Left ventricle myocardium inferior (tissue), 1 donor: ENCODE measurements at regions not wholly inside any gene's neighbourhood (a gene's known extent, or its start where the extent isn't known, plus 50 kb on each side); places are given as distances from the start of the nearest gene placed in this dataset.

Experiments
- DNase-seq: peaks from one replicate; pipeline ENCODE4 v3.0.0-alpha.2; 2020
- H3K27ac ChIP-seq: fragments of 200-600 bp; replicated peaks from 2 replicates; pipeline ENCODE4 v1.8.0; 2021
- H3K27me3 ChIP-seq: fragments of 200-600 bp; 2 replicates; pipeline ENCODE4 v1.8.0; 2021; ENCODE audit warnings: low read depth
- H3K36me3 ChIP-seq: fragments of 200-600 bp; 2 replicates; pipeline ENCODE4 v1.8.0; 2021
- H3K4me1 ChIP-seq: fragments of 200-600 bp; 2 replicates; pipeline ENCODE4 v1.8.0; 2021
- H3K4me3 ChIP-seq: fragments of 200-600 bp; 2 replicates; pipeline ENCODE4 v1.8.0; 2021; ENCODE audit warnings: mild to moderate bottlenecking, moderate library complexity
- H3K9me3 ChIP-seq: fragments of 200-600 bp; replicated peaks from 2 replicates; pipeline ENCODE4 v1.8.0; 2021
- intact Hi-C: fragments of 100-400 bp; cut with micrococcal nuclease; formaldehyde crosslinking; loops from one replicate; pipeline ENCODE4 v1.11.0; 2022
- TF ChIP-seq, protein P1 (sequence below): fragments of 200-600 bp; IDR thresholded peaks from 2 replicates; pipeline ENCODE4 v1.8.0; 2021; ENCODE audit warnings: antibody characterized with exemption, mild to moderate bottlenecking, borderline replicate concordance
- donor health status: DM: no; HTN: yes; CAD: no; lungs with severe emphysema.

DNA sequence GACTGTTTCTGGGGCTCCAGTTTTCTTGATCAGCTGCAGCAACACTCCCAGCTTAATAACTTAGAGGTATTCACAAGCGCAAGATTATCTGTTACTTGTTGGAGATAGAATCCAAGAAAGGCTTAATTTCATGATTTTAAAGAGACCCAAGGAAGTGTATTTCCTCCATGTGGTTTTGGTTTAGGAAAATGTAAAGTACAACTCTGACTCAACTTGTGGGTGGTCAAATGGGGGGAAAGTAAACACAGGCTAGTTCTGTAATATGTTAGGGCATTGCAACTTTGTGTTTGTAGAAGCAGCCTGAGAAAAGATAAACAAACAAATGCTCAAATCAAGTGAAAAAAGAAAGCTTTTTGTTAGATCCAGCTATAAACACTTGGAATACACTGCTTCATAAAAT lies 90.1 kb upstream of the COL3A1 start:
- H3K4me3 ChIP-seq: no peak overlapping the region
- peaks cover 18% of the 10 kb centered on the region for H3K9me3 ChIP-seq
- no peaks in the 10 kb centered on the region for H3K4me1 ChIP-seq
- DNase-seq: no peak
- H3K36me3 ChIP-seq: no peaks in the 10 kb centered on the region
- H3K27me3 ChIP-seq: no peaks in the 10 kb centered on the region
- no peak overlapping the region for H3K27ac ChIP-seq
- TF ChIP-seq, protein P1, sequence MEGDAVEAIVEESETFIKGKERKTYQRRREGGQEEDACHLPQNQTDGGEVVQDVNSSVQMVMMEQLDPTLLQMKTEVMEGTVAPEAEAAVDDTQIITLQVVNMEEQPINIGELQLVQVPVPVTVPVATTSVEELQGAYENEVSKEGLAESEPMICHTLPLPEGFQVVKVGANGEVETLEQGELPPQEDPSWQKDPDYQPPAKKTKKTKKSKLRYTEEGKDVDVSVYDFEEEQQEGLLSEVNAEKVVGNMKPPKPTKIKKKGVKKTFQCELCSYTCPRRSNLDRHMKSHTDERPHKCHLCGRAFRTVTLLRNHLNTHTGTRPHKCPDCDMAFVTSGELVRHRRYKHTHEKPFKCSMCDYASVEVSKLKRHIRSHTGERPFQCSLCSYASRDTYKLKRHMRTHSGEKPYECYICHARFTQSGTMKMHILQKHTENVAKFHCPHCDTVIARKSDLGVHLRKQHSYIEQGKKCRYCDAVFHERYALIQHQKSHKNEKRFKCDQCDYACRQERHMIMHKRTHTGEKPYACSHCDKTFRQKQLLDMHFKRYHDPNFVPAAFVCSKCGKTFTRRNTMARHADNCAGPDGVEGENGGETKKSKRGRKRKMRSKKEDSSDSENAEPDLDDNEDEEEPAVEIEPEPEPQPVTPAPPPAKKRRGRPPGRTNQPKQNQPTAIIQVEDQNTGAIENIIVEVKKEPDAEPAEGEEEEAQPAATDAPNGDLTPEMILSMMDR: no peak
- intact Hi-C loops: no loop called here

DNA sequence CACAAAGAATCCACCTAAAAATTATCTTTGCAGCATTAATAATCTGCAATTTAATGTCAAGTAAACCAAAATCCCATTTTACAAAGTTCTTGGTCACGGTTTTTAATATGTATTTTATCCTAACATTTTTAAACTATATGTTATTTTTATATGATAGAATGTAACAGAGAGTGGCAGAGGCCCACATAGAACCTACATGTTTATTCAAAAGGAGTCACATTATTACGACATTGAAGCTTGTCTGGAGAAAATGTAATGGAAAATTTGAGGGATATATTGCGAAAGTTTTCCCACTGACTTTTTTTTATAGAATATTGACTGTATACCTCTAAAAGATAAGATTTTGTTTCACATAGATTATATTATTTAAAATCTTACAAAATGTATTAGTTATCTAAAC lies 89.7 kb upstream of the COL3A1 start:
- no peak overlapping the region for H3K27ac ChIP-seq

DNA sequence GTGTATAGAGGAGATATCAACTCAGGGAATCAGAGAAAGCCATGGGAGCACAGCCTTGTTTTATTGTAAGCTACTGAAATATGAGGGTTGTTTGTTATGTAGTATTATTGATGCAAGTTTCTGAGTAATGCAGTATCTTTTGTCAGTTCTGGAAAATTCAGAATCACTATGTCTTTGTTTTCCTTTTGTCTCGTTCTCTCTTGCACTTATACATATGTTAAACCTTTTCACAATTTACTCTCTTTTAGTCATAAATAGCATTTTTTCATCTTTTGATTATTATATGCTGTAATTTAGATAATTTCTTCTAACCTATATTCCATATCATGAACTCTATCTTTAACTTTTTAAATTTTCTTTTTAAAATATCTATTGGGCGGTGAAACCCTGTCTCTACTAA lies 85.0 kb upstream of the COL3A1 start:
- no peak overlapping the region for H3K27ac ChIP-seq
- no peaks in the 10 kb centered on the region for H3K27me3 ChIP-seq
- DNase-seq: no peak
- TF ChIP-seq, protein P1: no peak
- no peak overlapping the region for H3K4me3 ChIP-seq
- no peaks in the 10 kb centered on the region for H3K36me3 ChIP-seq
- H3K4me1 ChIP-seq: peaks cover 3% of the 10 kb centered on the region
- peaks cover 40% of the 10 kb centered on the region for H3K9me3 ChIP-seq
- intact Hi-C loops: no loop called here

More for the DNA sequence above, 89.7 kb upstream of the COL3A1 start:
- peaks cover 23% of the 10 kb centered on the region for H3K9me3 ChIP-seq
- no peaks in the 10 kb centered on the region for H3K27me3 ChIP-seq
- TF ChIP-seq, protein P1: no peak
- no peak overlapping the region for H3K4me3 ChIP-seq
- intact Hi-C loops: no loop called here
- H3K4me1 ChIP-seq: no peaks in the 10 kb centered on the region
- no peaks in the 10 kb centered on the region for H3K36me3 ChIP-seq
- DNase-seq: no peak

DNA sequence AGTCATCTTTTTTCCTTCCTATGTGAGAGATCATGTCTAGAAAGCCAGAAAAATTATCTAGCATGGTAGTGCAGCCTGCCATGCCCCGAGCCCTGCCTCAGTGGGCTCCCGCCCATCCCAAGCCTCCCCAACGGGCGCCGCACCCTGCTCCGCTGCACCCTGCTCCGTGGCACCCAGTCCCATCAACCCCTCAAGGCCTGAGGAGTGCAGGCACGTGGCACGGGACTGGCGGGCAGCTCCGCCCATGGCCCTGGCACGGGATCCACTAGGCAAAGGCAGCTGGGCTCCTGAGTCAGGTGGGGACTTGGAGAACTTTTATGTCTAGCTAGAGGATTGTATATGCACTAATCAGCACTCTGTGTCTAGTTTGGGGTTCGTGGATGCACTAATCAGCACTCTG lies 83.4 kb upstream of the COL3A1 start:
- Histone ChIP-seq H3K4me3 (no peak overlapping the region), H3K4me1 (peaks cover 5% of the 10 kb centered on the region), H3K36me3 (no peaks in the 10 kb centered on the region), H3K9me3 (peaks cover 40% of the 10 kb centered on the region), H3K27me3 (no peaks in the 10 kb centered on the region), H3K27ac (no peak overlapping the region)
- intact Hi-C loops: no loop called here
- TF ChIP-seq, protein P1: no peak
- no peak for DNase-seq

DNA sequence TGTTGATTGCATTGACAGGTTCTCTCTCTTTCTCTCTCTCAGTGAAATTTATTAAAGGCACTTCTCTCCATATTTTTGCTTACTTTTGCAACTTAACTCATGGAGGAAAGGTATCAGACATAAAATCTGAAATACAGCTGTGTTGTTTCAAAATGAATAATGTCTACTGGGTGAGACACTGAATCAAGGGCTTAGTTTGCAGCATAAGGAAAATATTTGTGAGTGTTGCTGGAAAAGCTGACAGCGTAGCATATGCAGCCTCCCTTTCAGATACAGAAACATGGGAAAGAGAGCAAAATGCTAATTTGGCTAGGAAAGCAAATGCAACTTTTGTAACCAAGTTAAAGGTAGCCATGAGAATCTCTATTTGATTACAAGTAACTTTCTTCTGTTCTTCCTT lies 81.5 kb upstream of the COL3A1 start:
- H3K27ac ChIP-seq: peak overlapping the region; percentile 25
- intact Hi-C loops: no loop called here

More for the DNA sequence above, 81.5 kb upstream of the COL3A1 start:
- H3K4me1 ChIP-seq: peaks cover 5% of the 10 kb centered on the region
- H3K36me3 ChIP-seq: no peaks in the 10 kb centered on the region
- no peak for DNase-seq
- TF ChIP-seq, protein P1: no peak
- no peaks in the 10 kb centered on the region for H3K27me3 ChIP-seq
- peaks cover 35% of the 10 kb centered on the region for H3K9me3 ChIP-seq
- H3K4me3 ChIP-seq: no peak overlapping the region
